GM19463 (cell line): ENCODE measurements at regions not wholly inside any gene's neighbourhood (a gene's known extent, or its start where the extent isn't known, plus 50 kb on each side); places are given as distances from the start of the nearest gene placed in this dataset.
"Not testable (repeated sequence)": the region's sequence is repeated elsewhere in the genome, so short reads cannot be mapped to it uniquely, and the experiment has no call there.

Source experiments
- ATAC-seq: cut with Tn5 transposase; IDR thresholded peaks from one replicate; pipeline ENCODE4 v1.9.1; 2021; ENCODE audit warnings: mild to moderate bottlenecking, moderate library complexity; ENCODE audit not compliant: unreplicated experiment

DNA sequence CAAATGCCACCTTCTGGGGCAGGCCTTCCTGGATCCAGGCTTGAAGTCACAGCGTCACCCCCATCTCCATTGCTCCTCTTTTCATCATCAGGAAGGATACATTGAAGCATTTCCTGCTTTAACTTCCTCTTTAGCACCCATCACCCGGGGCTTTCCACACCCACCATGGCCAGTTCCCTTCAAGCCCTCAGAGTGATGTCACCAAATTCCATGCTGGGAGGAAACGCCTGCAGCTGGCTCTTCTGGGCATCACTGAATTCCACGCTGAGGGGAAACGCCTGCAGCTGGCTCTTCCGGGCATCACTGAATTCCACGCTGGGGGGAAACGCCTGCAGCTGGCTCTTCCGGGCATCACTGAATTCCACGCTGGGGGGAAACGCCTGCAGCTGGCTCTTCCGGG is 354.6 kb downstream of the SMOC2 start:
- not testable (repeated sequence) for ATAC-seq

DNA sequence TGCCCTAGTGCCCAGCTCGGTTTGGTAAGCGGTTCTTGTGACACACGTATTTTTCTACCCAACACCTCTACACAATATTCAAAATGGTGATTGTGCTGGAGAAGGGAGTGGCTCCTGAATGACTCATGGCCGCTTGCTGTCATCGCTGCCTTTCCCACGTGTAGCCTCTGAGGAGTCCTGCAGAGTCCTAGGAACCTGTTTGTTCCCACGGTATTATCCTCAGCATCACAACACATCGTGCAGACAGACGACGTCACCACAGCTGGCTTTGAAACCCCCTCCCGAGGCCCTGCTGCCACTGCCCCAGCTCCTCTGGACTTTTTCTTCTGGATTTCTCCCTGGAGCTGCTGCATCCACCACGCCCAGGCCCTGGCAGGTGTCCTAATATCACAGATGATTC is 353.5 kb downstream of the SMOC2 start:
- no peak for ATAC-seq

DNA sequence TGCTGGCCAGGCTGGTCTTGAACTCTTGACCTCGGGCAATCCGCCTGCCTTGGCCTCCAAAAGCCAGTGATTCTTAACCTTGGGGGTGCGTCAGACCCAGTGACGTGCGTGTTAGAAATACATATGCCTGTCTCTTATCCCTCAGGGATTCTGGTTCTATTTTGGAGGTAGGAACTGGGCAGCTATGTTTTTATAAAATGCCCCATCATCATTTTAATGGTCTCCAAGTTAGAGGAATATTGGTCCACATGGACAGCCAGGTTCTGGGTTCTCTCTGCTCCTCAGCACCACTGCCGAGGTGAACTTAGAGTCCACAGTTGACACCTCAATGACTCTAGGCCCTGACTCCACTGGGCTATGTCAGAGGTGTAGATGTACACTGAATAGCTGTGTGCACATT is 352.7 kb downstream of the SMOC2 start:
- ATAC-seq, result no peak

DNA sequence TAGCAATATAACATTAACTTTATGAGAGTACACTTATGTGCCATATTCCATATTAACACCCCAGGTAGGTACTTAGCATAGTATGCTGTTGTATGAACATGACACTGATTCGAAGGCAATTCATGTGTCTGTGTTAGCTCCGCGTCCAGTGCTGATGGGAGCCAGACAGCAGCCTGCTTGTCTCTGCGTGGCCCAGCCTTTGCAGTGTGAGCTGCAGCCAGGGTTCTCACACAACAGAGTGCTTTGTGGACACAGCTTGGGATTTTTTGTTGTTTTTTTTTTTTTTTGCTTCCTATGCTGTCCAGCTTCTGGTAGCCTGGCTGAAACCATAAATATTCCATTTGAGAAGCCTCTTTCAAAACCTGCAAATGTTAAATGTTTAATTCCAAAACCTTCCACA is 350.9 kb downstream of the SMOC2 start:
- ATAC-seq, result no peak

DNA sequence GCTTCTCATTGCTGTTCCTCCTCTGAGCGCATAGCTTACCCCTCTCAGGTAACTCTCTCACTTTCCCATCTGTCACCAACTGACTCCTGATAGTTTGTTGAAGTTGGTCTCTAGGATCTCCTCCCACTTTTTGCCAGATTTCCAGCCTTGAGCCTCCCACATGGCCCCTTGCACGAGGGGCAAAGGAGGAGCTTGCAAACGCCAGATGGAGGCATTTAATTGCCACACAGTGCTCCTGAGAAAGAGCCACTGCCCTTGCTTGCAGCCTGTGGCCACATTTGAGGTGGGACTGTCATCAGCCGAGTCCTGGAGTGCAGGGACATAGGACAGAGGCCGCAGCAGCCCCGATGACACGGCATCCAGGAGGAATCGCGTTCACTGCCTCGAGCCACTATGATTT is 348.7 kb downstream of the SMOC2 start:
- ATAC-seq, result no peak

DNA sequence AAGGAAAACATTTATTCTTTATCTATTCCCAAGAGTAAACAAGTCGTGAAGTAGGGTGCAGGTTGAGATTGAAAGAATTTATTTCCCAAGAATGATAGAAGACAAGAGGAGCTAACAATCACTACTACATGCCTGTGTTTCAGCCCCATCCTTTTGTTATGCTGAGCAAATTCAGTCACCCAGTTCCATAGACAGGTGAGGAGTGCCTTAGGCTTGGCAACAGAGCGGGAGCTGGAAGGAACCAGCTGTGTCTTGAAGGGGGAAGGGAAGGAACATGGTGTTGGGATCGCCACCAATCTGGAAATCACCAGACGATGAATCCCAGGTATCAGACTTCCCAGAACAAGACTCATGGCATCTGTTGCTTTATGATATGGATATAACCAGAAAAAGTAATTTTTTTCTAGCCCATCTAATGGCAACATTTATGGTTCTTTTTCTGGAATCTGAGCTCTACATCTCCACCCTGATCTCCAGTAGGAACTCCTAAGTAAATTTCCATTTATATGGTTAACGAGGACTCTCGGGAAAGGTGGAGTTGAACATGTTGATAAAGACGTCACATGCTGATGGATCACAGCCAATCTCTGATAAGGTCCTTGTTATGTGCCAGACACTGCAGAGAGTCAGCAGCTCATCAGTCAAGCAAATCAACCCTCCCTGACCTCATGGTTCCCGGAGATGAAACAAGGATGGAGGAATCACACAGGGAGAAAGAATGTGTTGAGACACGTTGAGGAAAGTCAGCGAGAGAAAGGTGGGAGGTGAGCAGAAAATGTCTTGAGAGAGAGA is 344.9 kb downstream of the SMOC2 start:
- no peak for ATAC-seq

DNA sequence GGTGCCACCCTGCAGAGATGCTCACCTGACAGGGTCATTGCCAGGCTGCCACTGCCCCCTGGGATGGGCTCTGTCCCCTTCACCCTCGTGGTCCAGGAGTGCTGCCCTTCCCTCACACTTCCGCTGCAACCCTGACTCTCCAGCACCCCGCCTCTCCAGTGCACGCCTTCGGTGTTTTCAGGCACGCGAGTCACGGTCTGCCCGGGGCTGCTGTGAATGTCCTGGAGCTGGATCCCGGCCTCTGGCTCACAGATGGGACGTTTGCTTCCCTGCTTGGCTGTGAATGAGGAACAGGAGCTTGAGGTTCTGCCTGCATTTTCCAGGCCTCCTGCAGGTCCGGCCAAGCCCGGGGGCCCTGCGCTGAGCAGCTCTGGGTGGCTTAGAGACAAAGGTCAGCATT is 343.4 kb downstream of the SMOC2 start:
- no peak for ATAC-seq

DNA sequence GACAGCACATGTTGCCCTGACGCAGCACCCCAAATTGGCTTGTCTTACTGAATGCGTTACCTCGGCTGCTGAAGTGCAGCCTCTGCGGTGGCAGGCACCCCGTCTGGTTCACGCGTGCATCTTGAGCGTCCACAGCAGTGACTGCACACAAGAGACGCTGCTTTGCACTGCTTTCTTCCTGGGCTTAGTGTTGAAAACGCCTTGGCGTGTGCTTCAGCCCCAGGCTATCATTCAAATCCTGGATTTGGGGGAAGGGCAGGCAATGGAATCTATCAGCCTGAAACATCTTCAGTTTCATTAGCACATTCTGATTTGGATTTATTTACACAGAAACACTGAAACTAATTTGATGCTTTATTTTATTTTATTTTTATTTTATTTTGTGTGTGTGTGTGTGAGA is 342.7 kb downstream of the SMOC2 start:
- no peak for ATAC-seq

DNA sequence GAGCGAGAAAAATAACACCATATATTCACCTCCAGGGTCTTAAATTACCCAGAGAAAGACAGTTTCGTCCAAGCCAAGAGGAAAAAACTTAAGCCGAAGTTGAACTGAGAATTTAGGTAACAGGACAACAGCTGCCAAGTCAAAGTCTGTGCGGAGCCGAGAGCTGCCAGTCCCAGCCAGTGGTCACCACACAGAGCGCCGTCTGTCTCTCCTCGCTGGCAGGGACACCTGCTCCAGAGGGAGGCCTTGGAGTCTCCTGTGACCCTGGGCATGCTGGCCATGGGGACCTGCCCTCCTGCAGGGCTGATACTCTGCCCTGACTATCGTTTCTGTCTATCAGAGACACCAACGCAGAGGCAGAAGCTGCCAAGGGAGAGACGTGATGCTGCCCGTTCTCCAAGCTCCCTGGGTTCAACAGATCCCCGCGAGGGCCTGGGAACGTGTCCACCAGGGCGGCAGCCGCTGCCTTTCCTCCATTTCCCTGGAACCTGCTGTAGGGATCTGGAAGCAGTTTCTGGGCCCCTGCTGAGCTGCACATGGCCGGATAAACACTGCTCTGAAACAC is 341.3 kb downstream of the SMOC2 start:
- no peak for ATAC-seq

DNA sequence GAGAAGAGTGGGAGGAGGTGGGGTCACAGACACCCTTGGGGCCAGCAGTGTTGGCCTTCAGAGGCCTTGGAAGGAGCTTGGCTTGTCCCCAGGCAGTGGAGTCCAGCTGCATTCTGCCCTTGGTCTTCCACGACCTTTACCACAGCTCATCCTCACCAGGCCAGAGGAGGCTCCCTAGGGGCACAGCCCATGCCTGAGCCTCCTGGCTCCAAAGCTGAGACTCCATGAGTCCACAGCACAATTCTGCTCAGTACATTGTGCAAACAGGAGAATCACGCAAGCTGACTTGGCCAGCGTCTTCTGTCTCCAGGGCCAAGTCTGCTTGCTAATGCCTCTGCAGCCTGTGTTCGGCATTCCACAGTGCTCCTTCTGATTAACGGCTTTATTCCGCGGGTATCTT is 337.2 kb downstream of the SMOC2 start:
- ATAC-seq, result no peak

DNA sequence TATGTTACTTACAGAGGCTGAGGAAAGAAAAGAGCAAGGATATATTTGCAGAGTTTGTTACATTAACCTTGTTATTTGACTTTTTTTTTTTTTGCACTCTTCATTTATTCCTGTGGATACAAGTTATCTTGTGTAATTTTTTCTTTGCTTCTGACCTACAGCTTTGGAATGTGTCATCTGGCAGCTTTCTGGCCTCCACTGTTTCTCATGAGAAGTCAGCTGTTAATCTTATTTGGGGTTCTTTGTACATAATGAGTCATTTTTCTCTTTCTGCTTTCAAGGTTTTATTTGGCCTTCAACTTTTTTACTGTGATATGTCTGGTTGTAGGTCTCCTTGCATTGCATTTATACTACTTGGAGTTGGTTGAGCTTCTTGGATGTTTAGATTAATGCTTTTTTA is 333.4 kb downstream of the SMOC2 start:
- ATAC-seq, result no peak

DNA sequence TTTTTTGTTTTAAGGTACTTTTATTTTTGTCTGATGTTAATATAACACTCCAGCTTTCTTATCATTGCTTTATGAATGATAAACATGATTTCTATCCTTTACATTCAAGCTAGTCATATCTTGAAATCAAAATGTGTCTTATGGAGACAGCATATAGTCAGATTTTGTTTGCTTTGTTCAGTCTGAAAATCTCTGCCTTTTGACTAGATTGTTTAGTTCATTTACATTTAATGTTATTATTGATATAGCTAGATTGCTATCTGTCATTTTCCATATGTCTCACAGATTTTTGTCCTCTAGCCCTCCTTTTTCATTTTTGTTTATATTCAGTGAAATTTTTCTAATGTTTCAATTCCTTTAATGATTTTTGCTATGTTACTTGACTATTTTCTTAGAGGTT is 332.8 kb downstream of the SMOC2 start:
- no peak for ATAC-seq

DNA sequence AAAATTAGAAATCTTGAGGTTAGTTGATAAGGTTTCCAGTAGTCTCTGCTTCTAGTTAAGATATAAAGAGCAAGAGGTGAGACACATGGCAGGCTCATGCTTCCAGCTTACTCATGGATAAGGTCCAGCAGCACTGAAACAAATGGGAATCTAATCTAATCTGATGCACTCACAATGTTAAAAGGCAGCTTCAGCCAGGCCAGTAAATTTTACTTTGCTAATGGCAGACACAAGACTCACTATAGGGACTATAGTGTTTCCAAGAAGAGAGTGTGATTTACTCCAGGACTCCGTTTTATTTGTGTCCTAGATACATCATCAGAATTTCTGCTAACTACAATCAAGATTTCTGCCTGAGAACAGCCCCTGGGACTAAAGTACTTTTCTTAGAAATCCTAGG is 324.8 kb downstream of the SMOC2 start:
- ATAC-seq, result no peak

DNA sequence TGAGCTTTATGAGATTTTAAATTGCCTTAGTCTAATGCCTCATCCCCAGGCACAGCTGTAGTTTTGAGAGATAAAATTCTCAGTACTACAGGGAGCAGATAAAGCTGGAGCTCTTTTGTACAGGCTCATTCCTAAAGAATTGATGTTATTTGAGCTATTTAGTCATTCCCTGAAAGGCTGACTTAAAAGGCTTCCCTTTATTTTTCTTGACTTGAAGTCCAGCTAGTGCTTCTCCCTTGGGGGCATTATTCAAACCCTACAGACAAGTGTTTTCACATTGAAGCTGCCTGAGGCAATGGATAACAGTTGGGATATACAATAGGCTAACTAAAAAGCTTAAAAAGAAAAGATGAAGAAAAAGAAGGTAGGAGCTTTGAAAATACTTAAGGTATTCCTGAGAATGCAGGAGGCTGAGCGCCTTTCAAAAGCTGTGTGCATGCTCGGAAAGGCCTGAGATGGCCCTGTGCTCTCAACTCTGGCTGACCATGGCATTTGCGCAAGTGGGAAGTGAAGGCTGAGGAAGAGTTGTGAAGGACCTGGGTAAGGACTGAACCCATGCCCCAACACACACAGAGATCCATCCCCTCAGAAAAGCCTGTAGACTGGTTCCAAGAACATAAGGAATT is 315.1 kb downstream of the SMOC2 start:
- ATAC-seq, result no peak

DNA sequence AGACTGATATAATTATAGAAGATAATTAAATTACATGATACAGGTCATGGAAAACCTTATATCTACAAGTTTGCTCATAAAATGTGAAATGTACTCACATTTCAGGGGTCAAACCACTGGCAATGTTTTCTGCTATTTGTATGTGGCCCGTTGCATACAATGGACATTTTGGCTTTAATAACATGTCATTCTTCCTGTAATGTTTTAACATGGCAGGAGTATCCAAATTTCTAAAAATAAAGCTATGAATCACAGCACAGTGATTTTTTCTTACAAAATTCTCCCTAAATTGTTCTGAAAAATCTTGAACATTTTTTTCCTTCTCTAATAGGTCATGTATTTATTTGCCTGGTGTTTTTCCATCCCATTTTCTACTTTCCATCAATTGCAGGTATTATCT is 305.7 kb downstream of the SMOC2 start:
- ATAC-seq, result no peak

DNA sequence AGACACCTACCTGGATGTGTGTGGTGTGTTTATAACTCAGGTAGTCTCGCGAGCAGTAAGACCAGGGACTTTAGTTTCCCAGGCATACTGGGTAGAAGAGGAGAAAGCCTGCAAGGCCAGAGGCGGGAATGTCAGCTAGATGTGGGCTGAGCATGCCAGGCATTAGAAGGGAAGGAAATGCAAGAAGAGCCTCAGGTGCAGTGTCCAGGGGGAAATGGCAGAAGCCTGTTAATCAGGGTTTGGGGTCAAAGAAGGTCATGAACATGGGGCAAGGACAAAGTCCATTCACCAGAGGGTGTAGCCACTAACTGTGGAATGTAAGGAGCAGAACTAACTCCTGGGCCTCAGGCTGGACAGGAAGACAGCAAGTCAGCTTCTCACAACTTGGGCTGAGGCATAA is 305.0 kb downstream of the SMOC2 start:
- no peak for ATAC-seq

DNA sequence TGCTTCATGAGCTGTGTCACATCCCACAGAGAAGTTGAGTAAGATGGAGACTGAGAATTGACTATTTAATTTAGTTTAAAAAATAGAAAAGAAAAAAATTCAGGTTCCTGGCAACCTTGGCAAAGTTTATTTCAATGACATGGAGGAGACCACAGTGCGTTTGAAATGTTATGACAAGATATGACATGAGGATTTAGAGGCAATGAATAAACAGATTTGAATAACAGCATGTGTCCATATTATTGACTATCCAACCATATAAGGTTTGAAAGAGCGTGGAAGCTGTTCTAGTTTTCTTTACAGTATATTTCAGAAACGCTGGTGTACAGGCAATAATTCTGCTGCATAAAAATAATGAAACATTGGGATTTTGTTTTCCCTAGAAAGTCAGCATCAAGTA is 303.9 kb downstream of the SMOC2 start:
- ATAC-seq, result no peak

DNA sequence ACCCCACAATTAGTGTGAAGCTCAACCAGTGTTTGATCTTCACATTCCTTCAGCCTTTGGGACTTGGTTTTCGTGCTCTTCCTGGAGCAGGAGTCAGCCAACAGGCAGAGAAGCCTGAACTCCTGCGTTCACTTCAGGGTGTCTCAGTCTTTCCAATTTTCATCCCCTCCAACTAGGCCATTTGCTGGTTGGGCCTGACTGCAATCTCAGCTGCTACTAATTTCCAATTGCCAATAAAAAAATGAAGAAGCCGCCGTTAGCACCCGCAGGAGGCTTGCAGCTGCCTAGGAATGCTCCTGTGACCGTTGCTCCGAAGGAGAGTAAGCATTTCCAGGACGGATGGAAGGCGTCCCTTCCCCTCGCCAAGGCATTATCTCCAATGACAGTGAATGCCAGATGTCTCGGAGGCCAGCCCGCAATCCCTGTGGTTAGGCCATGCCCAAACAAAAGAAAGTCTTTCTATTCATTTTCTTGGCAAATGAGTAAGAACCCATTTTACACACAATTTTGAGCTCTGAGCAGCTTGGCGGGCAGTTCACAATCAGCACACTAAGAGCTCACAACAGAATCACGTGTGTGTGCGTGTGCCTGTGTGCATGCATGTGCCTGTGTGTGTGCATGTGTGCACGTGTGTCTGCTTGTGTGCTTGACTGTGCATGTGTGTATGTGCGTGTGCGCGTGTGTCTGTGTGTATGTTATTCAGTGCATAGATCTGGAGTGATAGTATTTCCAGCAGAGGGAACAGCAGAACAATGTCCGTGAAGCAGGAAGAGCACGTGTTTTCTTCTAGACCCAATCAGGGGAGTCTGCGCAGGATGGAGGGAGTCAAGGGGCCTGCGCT is 301.2 kb downstream of the SMOC2 start:
- no peak for ATAC-seq

DNA sequence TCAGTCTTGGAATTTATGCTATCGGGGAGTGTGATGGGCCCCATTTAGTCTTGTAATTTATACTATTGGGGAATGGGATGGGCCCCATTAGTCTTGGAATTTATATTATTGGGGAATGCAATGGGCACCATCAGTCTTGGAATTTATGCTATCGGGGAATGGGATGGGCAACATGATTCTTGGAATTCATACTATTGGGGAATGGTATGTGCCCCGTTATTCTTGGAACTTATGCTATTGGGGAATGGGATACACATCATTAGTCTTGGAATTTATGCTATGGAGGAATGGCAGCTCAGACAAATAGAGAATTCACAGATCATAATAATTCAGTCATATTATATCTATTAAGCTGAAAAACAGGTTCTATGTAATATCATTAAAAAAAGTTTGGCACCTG is 300.3 kb downstream of the SMOC2 start:
- no peak for ATAC-seq

DNA sequence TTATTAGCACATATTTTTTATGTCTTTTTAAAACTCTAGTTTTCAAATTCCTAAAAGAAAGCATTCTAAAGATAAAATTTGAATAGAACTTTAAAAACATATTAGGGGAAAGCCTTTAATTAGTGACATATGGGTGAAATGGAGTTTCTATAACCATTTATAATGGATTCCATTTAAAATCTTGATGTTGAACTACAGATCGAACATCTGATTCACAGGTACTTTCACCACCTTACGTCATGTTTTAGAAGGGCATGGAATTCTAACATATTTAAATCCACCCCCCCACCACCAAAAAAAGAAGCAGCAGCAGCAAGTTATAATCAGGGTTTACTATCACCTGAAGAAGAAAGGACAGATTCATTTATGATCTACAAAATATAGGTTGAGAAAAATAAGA is 298.4 kb downstream of the SMOC2 start:
- ATAC-seq, result no peak

DNA sequence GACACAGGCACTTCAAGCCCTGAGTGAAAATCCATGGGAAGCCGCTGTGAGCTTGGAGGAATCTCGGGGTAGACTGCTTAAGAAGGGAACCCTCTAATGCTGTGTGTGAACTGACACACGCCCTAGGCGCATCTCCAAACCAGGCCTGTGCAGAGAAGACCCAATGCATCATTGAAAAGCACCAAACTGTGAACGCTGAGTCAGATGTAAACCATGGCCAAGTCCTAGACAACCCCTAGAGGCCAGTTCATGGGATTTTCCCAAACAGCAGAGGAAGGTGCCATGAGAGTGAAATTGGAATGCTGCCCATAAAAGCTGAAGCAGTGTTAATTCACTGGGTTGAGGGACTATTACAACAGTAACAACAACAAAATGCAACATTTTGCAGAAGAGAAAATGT is 296.5 kb downstream of the SMOC2 start:
- ATAC-seq, result no peak

DNA sequence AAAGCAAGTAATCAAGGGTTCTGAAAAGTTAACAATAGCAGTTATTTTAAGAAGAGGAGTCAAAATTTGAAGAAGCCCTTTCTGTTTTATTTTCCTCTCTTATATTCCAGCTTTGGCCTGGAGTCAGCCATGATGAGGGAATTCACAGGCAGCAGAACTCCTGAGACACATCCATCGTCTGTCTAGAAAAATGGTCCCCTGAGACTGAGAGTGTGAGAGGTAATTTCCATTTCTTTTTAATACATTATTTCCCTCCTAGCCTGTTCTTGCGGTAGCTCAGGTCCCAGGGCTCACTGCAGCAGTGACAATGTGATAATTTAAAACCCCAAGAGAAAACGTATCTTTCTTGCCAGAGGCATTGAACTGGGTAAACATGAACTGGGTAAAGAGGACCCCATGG is 296.0 kb downstream of the SMOC2 start:
- no peak for ATAC-seq
